HG02870 (cell line): ENCODE measurements at regions not wholly inside any gene's neighbourhood (a gene's known extent, or its start where the extent isn't known, plus 50 kb on each side); places are given as distances from the start of the nearest gene placed in this dataset.

Experiments used
- ATAC-seq: cut with Tn5 transposase; IDR thresholded peaks from one replicate; pipeline ENCODE4 v1.9.1; 2021; ENCODE audit warnings: mild to moderate bottlenecking, moderate library complexity; ENCODE audit not compliant: unreplicated experiment

GRCh38 chr10:5305374-5305773 lies 59.4 kb upstream of the UCN3 start:
- ATAC-seq, result no peak

- ATAC-seq, result no peak
Observed at GRCh38 chr10:5310914-5311313, 53.9 kb upstream of the UCN3 start.

- no peak for ATAC-seq
Observed at GRCh38 chr10:5311617-5312016, 53.1 kb upstream of the UCN3 start.

- ATAC-seq, result no peak
Observed at GRCh38 chr10:5314840-5315239, 49.9 kb upstream of the UCN3 start.
